OCI-LY3 (cell line): ENCODE measurements at regions not wholly inside any gene's neighbourhood (a gene's known extent, or its start where the extent isn't known, plus 50 kb on each side); places are given as distances from the start of the nearest gene placed in this dataset.

ENCODE experiments used
- H2AFZ ChIP-seq: fragments of 200-600, 300-600 bp; shearing (Covaris generic); 2 replicates; pipeline ENCODE4 v1.6.0; 2014; ENCODE audit warnings: antibody characterized with exemption, low read depth, low read length
- H3K27ac ChIP-seq: fragments of 200-600, 300-600 bp; sonication (generic); 2 replicates; pipeline ENCODE4 v1.5.1; 2014; ENCODE audit warnings: mild to moderate bottlenecking, low read length, moderate library complexity, mixed read lengths
- H3K27me3 ChIP-seq: fragments of 200-600, 300-600 bp; sonication (generic); 2 replicates; pipeline ENCODE4 v1.6.1; 2014; ENCODE audit warnings: low read depth, low read length, mixed read lengths
- H3K36me3 ChIP-seq: fragments of 200-600, 300-600 bp; sonication (generic); replicated peaks from 2 replicates; pipeline ENCODE3; 2014; ENCODE audit warnings: low read depth, low read length, mixed read lengths
- H3K4me1 ChIP-seq: fragments of 300-600, 200-600 bp; sonication (generic); 2 replicates; pipeline ENCODE4 v1.6.1; 2014; ENCODE audit warnings: low read length, mixed read lengths
- H3K4me2 ChIP-seq: fragments of 200-600, 300-600 bp; sonication (generic); 2 replicates; pipeline ENCODE4 v1.6.1; 2014; ENCODE audit warnings: low read length, mixed read lengths
- H3K4me3 ChIP-seq: fragments of 300-600, 200-600 bp; sonication (generic); 2 replicates; pipeline ENCODE4 v1.5.1; 2014; ENCODE audit warnings: antibody characterized with exemption, mild to moderate bottlenecking, low read length, moderate library complexity
- H3K79me2 ChIP-seq: fragments of 300-600, 200-600 bp; shearing (Covaris generic); 2 replicates; pipeline ENCODE4 v1.6.1; 2014; ENCODE audit warnings: mild to moderate bottlenecking, low read length, mixed read lengths
- H3K9ac ChIP-seq: fragments of 300-600, 200-600 bp; shearing (Covaris generic); 2 replicates; pipeline ENCODE4 v1.6.0; 2014; ENCODE audit warnings: mild to moderate bottlenecking, low read length, moderate library complexity
- H3K9me3 ChIP-seq: fragments of 200-600, 300-600 bp; shearing (Covaris generic); 2 replicates; pipeline ENCODE4 v1.6.1; 2014; ENCODE audit warnings: low read length, mixed read lengths; ENCODE audit not compliant: insufficient read depth
- H4K20me1 ChIP-seq: fragments of 200-600, 300-600 bp; sonication (generic); 2 replicates; pipeline ENCODE4 v1.6.1; 2016; ENCODE audit warnings: low read length, mixed read lengths; ENCODE audit not compliant: insufficient read depth
- CTCF ChIP-seq: fragments of 200-600, 300-600 bp; sonication (generic); IDR thresholded peaks from 2 replicates; pipeline ENCODE4 v1.5.1; 2014; ENCODE audit warnings: antibody characterized with exemption, low read length, low read depth
- EZH2phosphoT487 ChIP-seq: fragments of 200-600 bp; shearing (Covaris generic); IDR thresholded peaks from 2 replicates; pipeline ENCODE4 v1.6.1; 2018; ENCODE audit warnings: antibody characterized with exemption, mixed run types, low read depth

DNA sequence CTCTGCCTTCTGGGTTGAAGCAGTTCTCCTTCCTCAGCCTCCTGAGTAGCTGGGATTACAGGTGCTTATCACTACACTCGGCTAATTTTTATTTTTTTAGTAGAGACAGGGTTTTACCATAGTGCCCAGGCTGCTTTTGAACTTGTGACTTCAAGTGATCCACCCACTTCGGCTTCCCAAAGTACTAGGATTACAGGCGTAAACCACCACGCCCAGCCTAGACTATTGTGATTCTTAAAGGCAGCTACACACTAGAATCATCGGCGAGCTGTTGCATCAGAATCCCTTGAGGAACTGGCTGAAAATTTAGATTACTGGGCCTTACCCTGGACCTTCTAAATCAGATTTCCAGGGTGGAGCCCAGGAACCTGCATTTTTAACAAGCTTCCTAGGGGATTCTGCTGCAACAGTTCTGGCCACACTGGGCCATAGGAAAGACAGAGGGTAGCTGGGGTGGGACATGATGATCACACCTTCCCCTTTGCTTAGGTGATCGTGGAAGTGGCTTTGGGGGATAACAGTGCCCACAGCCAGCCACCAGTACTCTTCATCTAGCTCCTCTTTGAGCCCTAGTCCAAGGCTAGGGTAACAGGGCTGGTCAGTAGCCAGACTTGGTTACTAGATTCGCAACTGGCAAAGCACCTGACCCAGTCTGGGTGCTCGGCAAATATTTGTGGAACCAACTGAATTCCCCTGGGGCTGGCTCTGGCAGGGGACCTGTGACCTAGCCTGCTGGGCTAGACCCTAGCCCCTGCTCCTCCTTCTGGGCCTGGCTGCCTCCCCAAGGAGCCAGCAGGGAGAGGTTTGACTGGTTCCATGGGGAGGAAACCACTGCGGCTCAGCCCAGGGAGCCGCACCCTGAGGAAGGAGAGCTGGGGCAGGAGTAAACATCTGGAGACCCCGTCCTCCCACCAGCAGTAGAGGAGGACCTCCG, 67.1 kb upstream of the DUSP5 start:
- TF ChIP-seq EZH2phosphoT487, result no peak
- TF ChIP-seq CTCF, result no peak

DNA sequence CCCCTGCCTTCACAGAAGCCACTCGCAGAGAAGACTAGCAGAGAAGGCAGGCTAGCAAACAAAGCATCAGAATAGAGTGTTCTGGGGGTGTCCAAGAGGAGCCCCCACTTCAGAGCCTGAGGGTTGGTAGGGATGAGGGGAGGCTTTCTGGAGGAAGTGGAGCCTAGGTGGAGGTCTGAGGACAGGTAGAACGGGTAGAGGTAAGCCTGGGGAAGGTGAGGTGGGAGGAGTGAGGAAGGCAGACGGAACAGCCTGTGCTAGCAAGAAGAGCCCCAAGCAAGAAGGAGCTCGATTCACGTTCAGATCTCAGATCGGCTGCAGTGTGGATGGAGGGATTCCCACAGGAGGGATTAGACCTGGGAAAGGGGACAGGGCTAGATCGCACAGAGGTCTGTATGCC, 66.0 kb upstream of the DUSP5 start:
- H3K79me2 ChIP-seq, result no peaks in the 10 kb centered on the region
- no peak overlapping the region for H3K27ac ChIP-seq
- H3K36me3 ChIP-seq, result no peaks in the 10 kb centered on the region
- H3K9ac ChIP-seq, result no peak overlapping the region
- H3K4me3 ChIP-seq, result no peak overlapping the region
- TF ChIP-seq EZH2phosphoT487, result no peak
- TF ChIP-seq CTCF, result no peak
- no peaks in the 10 kb centered on the region for H3K27me3 ChIP-seq
- H2AFZ ChIP-seq, result no peak overlapping the region
- H3K4me2 ChIP-seq, result no peak overlapping the region
- no peaks in the 10 kb centered on the region for H3K9me3 ChIP-seq
- H3K4me1 ChIP-seq, result peaks cover 18% of the 10 kb centered on the region
- no peaks in the 10 kb centered on the region for H4K20me1 ChIP-seq

More for the DNA sequence above, 67.1 kb upstream of the DUSP5 start:
- H3K36me3 ChIP-seq, result no peaks in the 10 kb centered on the region
- H3K79me2 ChIP-seq, result no peaks in the 10 kb centered on the region
- H3K9me3 ChIP-seq, result no peaks in the 10 kb centered on the region
- H3K4me2 ChIP-seq, result no peak overlapping the region
- no peak overlapping the region for H3K4me3 ChIP-seq
- no peak overlapping the region for H2AFZ ChIP-seq
- H3K9ac ChIP-seq, result no peak overlapping the region
- peaks cover 26% of the 10 kb centered on the region for H3K4me1 ChIP-seq
- no peak overlapping the region for H3K27ac ChIP-seq
- no peaks in the 10 kb centered on the region for H4K20me1 ChIP-seq
- no peaks in the 10 kb centered on the region for H3K27me3 ChIP-seq

- Histone ChIP-seq H3K79me2 (no peaks in the 10 kb centered on the region), H2AFZ (no peak overlapping the region), H3K36me3 (no peaks in the 10 kb centered on the region), H3K9me3 (no peaks in the 10 kb centered on the region), H3K4me2 (no peak overlapping the region), H3K27me3 (no peaks in the 10 kb centered on the region), H3K4me3 (no peak overlapping the region), H3K9ac (no peak overlapping the region), H3K27ac (no peak overlapping the region), H4K20me1 (no peaks in the 10 kb centered on the region), H3K4me1 (peaks cover 18% of the 10 kb centered on the region)
- no peak for TF ChIP-seq EZH2phosphoT487
- TF ChIP-seq CTCF, result no peak
Observed at GRCh38 chr10:110432084-110432483, 65.6 kb upstream of the DUSP5 start.

DNA sequence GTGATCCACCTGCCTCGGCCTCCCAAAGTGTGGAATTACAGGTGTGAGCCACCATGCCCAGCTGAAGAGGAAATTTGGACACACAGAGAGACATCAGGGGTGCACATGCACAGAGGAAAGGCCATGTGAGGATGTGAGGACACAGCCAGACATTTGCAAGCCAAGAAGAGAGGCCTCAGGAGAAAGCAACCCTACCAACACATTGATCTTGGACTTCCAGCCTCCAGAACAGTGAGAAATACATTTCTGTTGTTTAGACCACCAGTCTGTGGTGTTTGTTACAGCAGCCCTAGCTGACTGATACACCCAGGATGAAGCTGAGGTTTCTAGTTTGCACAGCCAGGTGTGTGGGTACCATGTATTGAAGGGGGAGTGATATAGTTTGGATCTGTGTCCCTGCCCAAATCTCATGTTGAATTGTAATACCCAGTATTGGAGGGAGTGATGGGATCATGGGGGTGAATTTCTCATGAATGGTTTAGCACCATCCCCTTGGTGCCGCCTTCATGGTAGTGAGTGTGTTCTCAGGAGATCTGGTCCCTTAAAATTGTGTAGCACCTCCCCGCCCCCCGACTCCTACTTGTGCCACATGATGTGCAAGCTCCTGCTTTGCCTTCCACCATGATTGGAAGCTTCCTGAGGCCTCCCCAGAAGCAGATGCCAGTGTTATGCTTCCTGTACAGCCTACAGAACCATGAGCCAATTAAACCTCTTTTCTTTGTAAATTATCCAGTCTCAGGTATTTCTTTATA, 64.7 kb upstream of the DUSP5 start:
- Histone ChIP-seq H3K9me3 (no peaks in the 10 kb centered on the region), H4K20me1 (no peaks in the 10 kb centered on the region), H3K9ac (no peak overlapping the region), H2AFZ (no peak overlapping the region), H3K4me2 (no peak overlapping the region), H3K4me3 (no peak overlapping the region), H3K27me3 (no peaks in the 10 kb centered on the region), H3K4me1 (peaks cover 18% of the 10 kb centered on the region), H3K27ac (no peak overlapping the region), H3K79me2 (no peaks in the 10 kb centered on the region), H3K36me3 (no peaks in the 10 kb centered on the region)
- TF ChIP-seq CTCF (no peak), EZH2phosphoT487 (no peak)
